ENCODE measurements at regions not wholly inside any gene's neighbourhood (a gene's known extent, or its start where the extent isn't known, plus 50 kb on each side); places are given as distances from the start of the nearest gene placed in this dataset.

- no peak for TF ChIP-seq TSHZ2 (CRISPR knock-in tag; IDR thresholded peaks at IDR 0.05)
- no peak for TF ChIP-seq TOX (CRISPR knock-in tag; IDR thresholded peaks at IDR 0.05; ENCODE audit: borderline replicate concordance)
- no peak for TF ChIP-seq ZNF70 (CRISPR knock-in tag; IDR thresholded peaks at IDR 0.05)
- no peak for TF ChIP-seq ZFP30 (CRISPR knock-in tag; IDR thresholded peaks at IDR 0.05)
- TF ChIP-seq CSRNP3 (CRISPR knock-in tag; IDR thresholded peaks at IDR 0.05): no peak
- no peak for TF ChIP-seq CSDC2 (CRISPR knock-in tag; IDR thresholded peaks at IDR 0.05)
- no peak for TF ChIP-seq RARB (CRISPR knock-in tag; IDR thresholded peaks at IDR 0.05)
Measured at GRCh38 chr5:67401172-67401571, 204.6 kb upstream of the CD180 start (continued).

- ATAC-seq: no peak
- no peak for TF ChIP-seq ZNF8 (CRISPR knock-in tag; IDR thresholded peaks at IDR 0.05)
- TF ChIP-seq RARB (CRISPR knock-in tag; IDR thresholded peaks at IDR 0.05): no peak
- TF ChIP-seq ZNF70 (CRISPR knock-in tag; IDR thresholded peaks at IDR 0.05): no peak
- no peak for TF ChIP-seq TOX (CRISPR knock-in tag; IDR thresholded peaks at IDR 0.05; ENCODE audit: borderline replicate concordance)
- no peak for TF ChIP-seq CSRNP3 (CRISPR knock-in tag; IDR thresholded peaks at IDR 0.05)
- no peak for TF ChIP-seq ZFP30 (CRISPR knock-in tag; IDR thresholded peaks at IDR 0.05)
Measured at GRCh38 chr5:67400752-67401151, 204.2 kb upstream of the CD180 start.

- ATAC-seq: no peak
- TF ChIP-seq SNAI2 (CRISPR knock-in tag; IDR thresholded peaks at IDR 0.05) (no peak), CSRNP3 (CRISPR knock-in tag; IDR thresholded peaks at IDR 0.05) (no peak), GLIS3 (CRISPR knock-in tag; IDR thresholded peaks at IDR 0.05) (no peak), BACH2 (CRISPR knock-in tag; IDR thresholded peaks at IDR 0.05; ENCODE audit: borderline replicate concordance) (no peak), TCF4 (CRISPR knock-in tag; IDR thresholded peaks at IDR 0.05; ENCODE audit: borderline replicate concordance) (no peak), PPARA (CRISPR knock-in tag; IDR thresholded peaks at IDR 0.05; ENCODE audit: borderline replicate concordance) (no peak), TSHZ2 (CRISPR knock-in tag; IDR thresholded peaks at IDR 0.05) (no peak), ZNF70 (CRISPR knock-in tag; IDR thresholded peaks at IDR 0.05) (no peak), ZC3H10 (CRISPR knock-in tag; IDR thresholded peaks at IDR 0.05) (no peak), ESRRG (CRISPR knock-in tag; IDR thresholded peaks at IDR 0.05) (no peak), ISL1 (CRISPR knock-in tag; IDR thresholded peaks at IDR 0.05) (no peak), PATZ1 (CRISPR knock-in tag; IDR thresholded peaks at IDR 0.05; ENCODE audit: borderline replicate concordance) (no peak), POU6F1 (CRISPR knock-in tag; IDR thresholded peaks at IDR 0.05; ENCODE audit: borderline replicate concordance, low read depth) (no peak), OSR1 (CRISPR knock-in tag; IDR thresholded peaks at IDR 0.05) (no peak), ZFP3 (CRISPR knock-in tag; IDR thresholded peaks at IDR 0.05) (no peak), ZNF8 (CRISPR knock-in tag; IDR thresholded peaks at IDR 0.05) (no peak), CREB5 (CRISPR knock-in tag; IDR thresholded peaks at IDR 0.05; ENCODE audit: low read depth) (no peak)
Measured at GRCh38 chr5:67395790-67396418, 199.3 kb upstream of the CD180 start.

Data from SK-N-SH treated with all-trans-retinoic acid at 6 μM for 48 hours (cell line).